Urinary bladder (tissue), 3 donors: ENCODE measurements at regions not wholly inside any gene's neighbourhood (a gene's known extent, or its start where the extent isn't known, plus 50 kb on each side); places are given as distances from the start of the nearest gene placed in this dataset.

Experiments used
- DNase-seq: peaks from one replicate; pipeline ENCODE4 v3.0.0-alpha.2; 2015; ENCODE audit errors: extremely low spot score
- H3K27ac ChIP-seq: one replicate; pipeline ENCODE4 v1.5.1; 2013; ENCODE audit warnings: low read depth, mild to moderate bottlenecking, moderate library complexity
- H3K36me3 ChIP-seq: one replicate; pipeline ENCODE4 v1.6.1; 2013; ENCODE audit warnings: mild to moderate bottlenecking, moderate library complexity; ENCODE audit not compliant: insufficient read depth
- H3K4me1 ChIP-seq: one replicate; pipeline ENCODE4 v1.6.1; 2013; ENCODE audit warnings: mild to moderate bottlenecking, moderate library complexity; ENCODE audit not compliant: insufficient read depth
- H3K4me3 ChIP-seq: one replicate; pipeline ENCODE4 v1.5.1; 2013; ENCODE audit warnings: low read depth, low read length
- WGBS: extraction: QIAGEN DNeasy Blood & Tissue Kit; methylation state at CpG from one replicate; pipeline ENCODE4 v1.1.7; 2013; 5-methylcytosine and 5-hydroxymethylcytosine counted together
- donor health status: healthy with polysubstance abuse.
- donor health status: healthy.

GRCh38 chr6:33957892-33958525 lies 154.2 kb upstream of the MLN start:
- H3K4me3 ChIP-seq, result no peak overlapping the region
- no peak for DNase-seq
- 59% methylated on average over 12 of the region's 12 CpGs for WGBS

GRCh38 chr6:33957131-33957891 lies 153.5 kb upstream of the MLN start:
- Histone ChIP-seq H3K4me3 (no peak overlapping the region), H3K36me3 (no peaks in the 10 kb centered on the region), H3K27ac (no peak overlapping the region), H3K4me1 (no peaks in the 10 kb centered on the region)
- 82% methylated on average over 12 of the region's 12 CpGs for WGBS
- no peak for DNase-seq

More at GRCh38 chr6:33957892-33958525, 154.2 kb upstream of the MLN start:
- Histone ChIP-seq H3K36me3 (no peaks in the 10 kb centered on the region), H3K4me1 (no peaks in the 10 kb centered on the region), H3K27ac (no peak overlapping the region)

- Histone ChIP-seq H3K4me1 (no peaks in the 10 kb centered on the region), H3K36me3 (no peaks in the 10 kb centered on the region), H3K4me3 (no peak overlapping the region), H3K27ac (no peak overlapping the region)
- DNase-seq, result no peak
- 89% methylated on average over 13 of the region's 13 CpGs for WGBS
Measured at GRCh38 chr6:33956206-33956605, 152.4 kb upstream of the MLN start.

- DNase-seq, result no peak
- no peak overlapping the region for H3K27ac ChIP-seq
- 91% methylated on average over 6 of the region's 6 CpGs for WGBS
- no peaks in the 10 kb centered on the region for H3K36me3 ChIP-seq
- H3K4me3 ChIP-seq, result no peak overlapping the region
- H3K4me1 ChIP-seq, result no peaks in the 10 kb centered on the region
Measured at GRCh38 chr6:33955566-33955965, 151.8 kb upstream of the MLN start.

- DNase-seq, result no peak
- H3K4me1 ChIP-seq, result no peaks in the 10 kb centered on the region
- WGBS, result 46% methylated on average over 3 of the region's 3 CpGs
- H3K4me3 ChIP-seq, result no peak overlapping the region
- H3K27ac ChIP-seq, result no peak overlapping the region
- no peaks in the 10 kb centered on the region for H3K36me3 ChIP-seq
Measured at GRCh38 chr6:33954453-33954852, 150.7 kb upstream of the MLN start.

- Histone ChIP-seq H3K4me1 (no peaks in the 10 kb centered on the region), H3K36me3 (no peaks in the 10 kb centered on the region), H3K27ac (no peak overlapping the region), H3K4me3 (no peak overlapping the region)
- 23% methylated on average over 3 of the region's 3 CpGs for WGBS
- DNase-seq, result no peak
Measured at GRCh38 chr6:33953171-33953570, 149.4 kb upstream of the MLN start.

GRCh38 chr6:33952016-33952415 lies 148.2 kb upstream of the MLN start:
- no peak for DNase-seq
- 79% methylated on average over 4 of the region's 4 CpGs for WGBS

GRCh38 chr6:33950891-33951889 lies 147.4 kb upstream of the MLN start:
- no peak for DNase-seq
- 83% methylated on average over 25 of the region's 25 CpGs for WGBS
- no peaks in the 10 kb centered on the region for H3K36me3 ChIP-seq
- no peak overlapping the region for H3K4me3 ChIP-seq
- H3K27ac ChIP-seq, result no peak overlapping the region
- H3K4me1 ChIP-seq, result no peaks in the 10 kb centered on the region

More at GRCh38 chr6:33952016-33952415, 148.2 kb upstream of the MLN start:
- Histone ChIP-seq H3K27ac (no peak overlapping the region), H3K36me3 (no peaks in the 10 kb centered on the region), H3K4me1 (no peaks in the 10 kb centered on the region), H3K4me3 (no peak overlapping the region)

GRCh38 chr6:33950472-33950881 lies 146.7 kb upstream of the MLN start:
- no peak overlapping the region for H3K27ac ChIP-seq
- H3K4me1 ChIP-seq, result no peaks in the 10 kb centered on the region
- no peaks in the 10 kb centered on the region for H3K36me3 ChIP-seq
- 54% methylated on average over 2 of the region's 2 CpGs for WGBS
- no peak for DNase-seq
- no peak overlapping the region for H3K4me3 ChIP-seq

- no peak overlapping the region for H3K4me3 ChIP-seq
- no peak overlapping the region for H3K27ac ChIP-seq
- no peak for DNase-seq
- 89% methylated on average over 9 of the region's 9 CpGs for WGBS
- H3K4me1 ChIP-seq, result no peaks in the 10 kb centered on the region
- no peaks in the 10 kb centered on the region for H3K36me3 ChIP-seq
Measured at GRCh38 chr6:33949877-33950435, 146.2 kb upstream of the MLN start.

- 82% methylated on average over 5 of the region's 5 CpGs for WGBS
- DNase-seq, result no peak
- no peaks in the 10 kb centered on the region for H3K4me1 ChIP-seq
- H3K36me3 ChIP-seq, result no peaks in the 10 kb centered on the region
- H3K4me3 ChIP-seq, result no peak overlapping the region
- no peak overlapping the region for H3K27ac ChIP-seq
Measured at GRCh38 chr6:33949111-33949510, 145.3 kb upstream of the MLN start.

GRCh38 chr6:33947916-33948594 lies 144.3 kb upstream of the MLN start:
- DNase-seq, result no peak
- H3K36me3 ChIP-seq, result no peaks in the 10 kb centered on the region
- no peak overlapping the region for H3K4me3 ChIP-seq
- H3K4me1 ChIP-seq, result no peaks in the 10 kb centered on the region
- 85% methylated on average over 6 of the region's 6 CpGs for WGBS
- no peak overlapping the region for H3K27ac ChIP-seq

- Histone ChIP-seq H3K4me3 (no peak overlapping the region), H3K36me3 (no peaks in the 10 kb centered on the region), H3K4me1 (no peaks in the 10 kb centered on the region), H3K27ac (no peak overlapping the region)
- DNase-seq, result no peak
- 69% methylated on average over 4 of the region's 4 CpGs for WGBS
Measured at GRCh38 chr6:33947047-33947446, 143.2 kb upstream of the MLN start.
